Bone marrow (tissue), 2 donors: ENCODE measurements at regions not wholly inside any gene's neighbourhood (a gene's known extent, or its start where the extent isn't known, plus 50 kb on each side); places are given as distances from the start of the nearest gene placed in this dataset.

Source experiments
- DNase-seq, 2 donors: peaks; one replicate each; lab custom pipeline; 2025; lab: John Stamatoyannopoulos, UW

GRCh38 chr11:104655066-104655465 lies 243.2 kb downstream of the CASP12 start:
- DNase-seq, result no peak

- no peak for DNase-seq
Observed at GRCh38 chr11:104654181-104654813, 244.0 kb downstream of the CASP12 start.

GRCh38 chr11:104653407-104653806 lies 244.9 kb downstream of the CASP12 start:
- no peak for DNase-seq

GRCh38 chr11:104652996-104653395 lies 245.3 kb downstream of the CASP12 start:
- no peak for DNase-seq

GRCh38 chr11:104650234-104650633 lies 248.0 kb downstream of the CASP12 start:
- DNase-seq, result no peak

GRCh38 chr11:104649002-104649401 lies 249.3 kb downstream of the CASP12 start:
- DNase-seq, result no peak

GRCh38 chr11:104645261-104646222 lies 252.7 kb downstream of the CASP12 start:
- no peak for DNase-seq

- no peak for DNase-seq
Observed at GRCh38 chr11:104637662-104638170, 260.5 kb downstream of the CASP12 start.

- no peak for DNase-seq
Observed at GRCh38 chr11:104633226-104633625, 265.0 kb downstream of the CASP12 start.

GRCh38 chr11:104630352-104630751 lies 267.9 kb downstream of the CASP12 start:
- DNase-seq, result no peak

GRCh38 chr11:104625246-104625645 lies 273.0 kb downstream of the CASP12 start:
- DNase-seq, result no peak

- DNase-seq, result no peak
Observed at GRCh38 chr11:104624021-104624420, 274.2 kb downstream of the CASP12 start.

- DNase-seq, result no peak
Observed at GRCh38 chr11:104623518-104623917, 274.7 kb downstream of the CASP12 start.

GRCh38 chr11:104620991-104621390 lies 277.3 kb downstream of the CASP12 start:
- DNase-seq, result no peak

- DNase-seq, result no peak
Observed at GRCh38 chr11:104619751-104620150, 278.5 kb downstream of the CASP12 start.

- no peak for DNase-seq
Observed at GRCh38 chr11:104618954-104619353, 279.3 kb downstream of the CASP12 start.

GRCh38 chr11:104614961-104615360 lies 283.3 kb downstream of the CASP12 start:
- DNase-seq, result no peak

GRCh38 chr11:104614117-104614680 lies 284.1 kb downstream of the CASP12 start:
- DNase-seq, result no peak

- DNase-seq, result no peak
Observed at GRCh38 chr11:104610635-104611034, 287.6 kb downstream of the CASP12 start.

GRCh38 chr11:104609311-104610085 lies 288.8 kb downstream of the CASP12 start:
- DNase-seq, result peak in 1 of 2 donors; percentile 65

GRCh38 chr11:104602643-104603042 lies 295.6 kb downstream of the CASP12 start:
- DNase-seq, result no peak
